ENCODE measurements at regions not wholly inside any gene's neighbourhood (a gene's known extent, or its start where the extent isn't known, plus 50 kb on each side); places are given as distances from the start of the nearest gene placed in this dataset.
"Not testable (repeated sequence)": the region's sequence is repeated elsewhere in the genome, so short reads cannot be mapped to it uniquely, and the experiment has no call there.

DNA sequence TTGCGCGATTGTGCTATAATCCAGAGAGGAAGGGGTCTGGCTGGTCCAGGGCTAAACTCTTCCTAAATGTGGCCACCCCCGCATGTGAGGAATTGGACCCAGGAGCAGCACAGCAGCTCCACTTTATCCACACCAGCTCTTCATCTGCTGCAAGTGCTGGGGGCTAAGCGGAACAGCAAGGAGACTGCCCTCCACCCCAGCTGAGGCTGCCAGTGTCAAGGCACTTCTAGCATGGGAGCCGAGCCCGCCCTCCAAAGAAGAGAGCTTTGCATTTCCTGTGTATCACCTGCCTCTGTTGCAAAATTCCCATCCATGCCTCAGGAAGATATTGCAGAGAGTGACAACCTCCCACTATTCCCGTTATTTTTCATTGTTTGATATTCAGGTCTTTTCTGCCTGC, 333.6 kb downstream of the ARRDC4 start:
- DNase-seq (ENCODE audit: low spot score in 2 of 2) (no peak), ATAC-seq (ENCODE audit: low read depth) (no peak)
- Mint-ChIP-seq H3K36me3 (no peaks in the 10 kb centered on the region), H3K9me3 (no peaks in the 10 kb centered on the region), H3K27me3 (peaks cover 5% of the 10 kb centered on the region), H3K4me3 (no peak overlapping the region), H3K27ac (no peak overlapping the region), H3K4me1 (no peaks in the 10 kb centered on the region)

DNA sequence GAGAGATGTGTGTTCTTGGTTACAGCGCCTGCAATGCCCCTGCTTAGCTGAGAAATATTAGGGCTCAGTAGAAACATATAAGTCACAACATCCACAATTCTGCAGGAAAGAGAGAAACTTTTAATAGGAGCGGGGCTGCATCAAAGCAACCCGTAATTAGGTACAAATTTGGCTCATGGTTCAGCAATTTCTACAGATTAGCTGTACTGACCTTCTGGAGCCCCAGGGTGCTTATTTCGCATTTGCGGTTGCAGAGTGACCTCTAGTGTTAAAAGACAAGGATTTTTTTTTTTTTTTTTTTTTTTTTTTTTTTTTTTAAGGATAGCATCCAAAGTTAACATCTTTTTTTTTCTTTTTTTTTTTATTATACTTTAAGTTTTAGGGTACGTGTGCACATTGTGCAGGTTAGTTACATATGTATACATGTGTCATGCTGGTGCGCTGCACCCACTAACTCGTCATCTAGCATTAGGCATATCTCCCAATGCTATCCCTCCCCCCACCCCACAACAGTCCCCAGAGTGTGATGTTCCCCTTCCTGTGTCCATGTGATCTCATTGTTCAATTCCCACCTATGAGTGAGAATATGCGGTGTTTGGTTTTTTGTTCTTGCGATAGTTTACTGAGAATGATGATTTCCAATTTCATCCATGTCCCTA, 334.7 kb downstream of the ARRDC4 start:
- not testable (repeated sequence) for DNase-seq (ENCODE audit: low spot score in 2 of 2); ATAC-seq (ENCODE audit: low read depth); H3K9me3 Mint-ChIP-seq; H3K27ac Mint-ChIP-seq; H3K36me3 Mint-ChIP-seq; H3K4me1 Mint-ChIP-seq; H3K4me3 Mint-ChIP-seq; H3K27me3 Mint-ChIP-seq

DNA sequence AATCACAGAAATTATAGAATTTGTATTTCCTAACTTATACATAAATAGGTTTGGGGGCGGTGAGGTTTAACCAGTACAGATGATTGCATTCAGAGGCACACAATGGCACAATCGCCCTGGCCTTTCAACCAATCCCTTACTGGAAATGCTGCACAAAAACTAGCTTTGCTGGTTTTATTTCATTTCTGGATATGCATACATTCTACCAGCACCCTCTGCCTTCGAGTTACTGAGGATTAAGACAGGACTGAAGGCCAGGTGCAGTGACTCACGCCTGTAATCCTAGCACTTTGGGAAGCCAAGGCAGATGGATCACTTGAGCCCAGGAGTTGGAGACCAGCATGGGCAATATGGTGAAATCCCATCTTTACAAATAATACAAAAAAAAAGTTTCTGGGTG, 336.1 kb downstream of the ARRDC4 start:
- no peaks in the 10 kb centered on the region for H3K4me1 Mint-ChIP-seq
- H3K27me3 Mint-ChIP-seq: peaks cover 7% of the 10 kb centered on the region
- no peak overlapping the region for H3K27ac Mint-ChIP-seq
- DNase-seq (ENCODE audit: low spot score in 2 of 2) (no peak), ATAC-seq (ENCODE audit: low read depth) (no peak)
- H3K9me3 Mint-ChIP-seq: no peaks in the 10 kb centered on the region
- no peak overlapping the region for H3K4me3 Mint-ChIP-seq
- H3K36me3 Mint-ChIP-seq: no peaks in the 10 kb centered on the region

DNA sequence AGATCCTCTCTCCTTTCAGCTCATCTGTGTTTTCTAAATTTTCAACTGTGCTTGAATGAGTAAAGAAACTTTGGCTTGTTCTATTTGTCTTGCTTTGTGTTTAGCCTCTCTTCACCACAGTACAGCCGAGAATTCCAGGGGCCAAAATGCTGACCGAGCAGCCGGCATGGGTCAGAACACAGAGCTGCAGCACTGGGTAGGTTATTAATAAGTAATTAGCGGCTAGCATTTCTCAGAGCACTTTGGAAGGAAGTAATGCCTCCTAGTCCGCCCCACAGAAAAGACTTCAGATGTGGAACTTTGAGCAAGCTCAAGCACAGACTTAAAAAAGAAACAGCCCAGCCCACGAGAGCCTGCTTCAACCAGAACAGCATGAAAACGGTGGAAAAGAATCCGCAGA, 343.9 kb downstream of the ARRDC4 start:
- Mint-ChIP-seq H3K27ac (no peak overlapping the region), H3K9me3 (no peaks in the 10 kb centered on the region), H3K4me1 (no peaks in the 10 kb centered on the region), H3K27me3 (peaks cover 3% of the 10 kb centered on the region), H3K4me3 (no peak overlapping the region), H3K36me3 (no peaks in the 10 kb centered on the region)
- DNase-seq (ENCODE audit: low spot score in 2 of 2) (no peak), ATAC-seq (ENCODE audit: low read depth) (no peak)

DNA sequence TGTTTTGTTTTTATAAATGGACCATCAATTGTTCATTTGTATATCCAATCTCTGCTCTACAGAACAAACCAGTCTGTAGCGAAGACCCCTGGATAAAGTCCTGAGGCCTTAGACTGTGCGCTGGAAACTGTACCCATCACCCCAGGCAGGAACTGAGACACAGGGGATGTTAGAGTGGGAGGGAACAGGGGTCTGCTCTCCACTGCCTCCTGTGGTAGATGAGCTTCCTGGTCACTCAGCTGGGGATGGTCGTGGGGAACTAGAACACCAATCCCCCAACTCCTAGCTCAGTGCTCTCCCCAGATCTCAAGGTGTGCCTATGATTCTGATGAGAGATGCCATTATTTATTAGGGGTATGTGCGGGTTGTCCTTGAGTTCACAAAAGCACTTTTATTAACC, 340.2 kb upstream of the IGF1R start:
- Mint-ChIP-seq H3K4me3 (no peak overlapping the region), H3K27ac (no peak overlapping the region), H3K27me3 (peaks cover 2% of the 10 kb centered on the region), H3K9me3 (peaks cover 5% of the 10 kb centered on the region), H3K4me1 (no peaks in the 10 kb centered on the region), H3K36me3 (no peaks in the 10 kb centered on the region)
- ATAC-seq (ENCODE audit: low read depth): no peak
- no peak for DNase-seq (ENCODE audit: low spot score in 2 of 2)

DNA sequence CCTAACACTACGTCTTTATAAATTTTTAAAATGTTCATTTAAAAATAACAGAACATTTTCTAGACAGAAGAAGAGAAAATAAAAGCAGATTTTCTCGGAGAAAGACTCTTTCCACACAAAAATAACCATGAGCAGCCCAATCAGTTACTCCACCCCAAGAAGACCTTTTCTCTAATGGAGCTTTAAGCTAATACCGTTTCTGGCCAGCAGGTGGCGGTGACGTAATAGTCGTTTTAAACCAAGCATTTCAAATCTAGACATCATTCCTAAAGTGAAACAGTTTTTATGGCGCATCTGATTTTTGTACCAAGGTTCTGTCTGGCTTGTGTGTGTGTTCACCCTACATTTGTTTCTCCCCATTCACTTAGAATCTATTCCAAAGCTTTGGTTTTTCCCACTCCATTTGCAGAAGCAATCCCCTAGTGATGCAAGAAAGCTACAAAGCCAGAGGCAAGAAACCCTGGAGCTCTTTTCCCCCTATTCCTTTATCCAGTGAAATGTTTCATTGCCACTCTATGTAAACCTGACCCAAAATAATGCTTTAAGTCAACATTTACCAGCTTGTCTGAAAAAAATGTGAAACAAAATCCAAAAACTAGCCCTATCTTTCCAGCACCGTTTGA, 336.7 kb upstream of the IGF1R start:
- H3K9me3 Mint-ChIP-seq: peaks cover 5% of the 10 kb centered on the region
- DNase-seq (ENCODE audit: low spot score in 2 of 2) (peak; percentile 47 to 57), ATAC-seq (ENCODE audit: low read depth) (no peak)
- H3K27me3 Mint-ChIP-seq: peaks cover 2% of the 10 kb centered on the region
- no peaks in the 10 kb centered on the region for H3K36me3 Mint-ChIP-seq
- no peaks in the 10 kb centered on the region for H3K4me1 Mint-ChIP-seq
- no peak overlapping the region for H3K4me3 Mint-ChIP-seq
- no peak overlapping the region for H3K27ac Mint-ChIP-seq

DNA sequence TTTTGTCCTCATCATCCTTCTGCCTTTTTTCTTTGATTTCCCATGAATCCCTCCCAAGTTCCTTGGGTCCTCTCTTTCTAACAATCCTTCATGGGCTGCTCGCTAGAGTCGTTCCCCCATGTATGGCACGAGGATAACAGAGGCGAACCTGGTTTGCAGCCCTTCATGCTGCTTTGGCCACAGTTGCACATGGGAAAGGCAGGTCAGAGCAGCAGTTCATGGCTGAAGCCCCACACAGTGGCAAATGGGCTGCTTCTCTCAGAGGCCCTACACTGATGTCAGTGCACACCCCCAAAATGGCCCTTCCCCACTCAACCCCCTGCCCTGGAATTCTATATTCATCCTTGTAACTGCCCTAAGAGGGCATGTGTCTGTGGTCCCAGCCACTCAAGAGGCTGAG, 335.4 kb upstream of the IGF1R start:
- no peaks in the 10 kb centered on the region for H3K4me1 Mint-ChIP-seq
- no peak overlapping the region for H3K27ac Mint-ChIP-seq
- no peak for DNase-seq (ENCODE audit: low spot score in 2 of 2)
- H3K9me3 Mint-ChIP-seq: peaks cover 7% of the 10 kb centered on the region
- no peak overlapping the region for H3K4me3 Mint-ChIP-seq
- no peaks in the 10 kb centered on the region for H3K36me3 Mint-ChIP-seq
- no peak for ATAC-seq (ENCODE audit: low read depth)
- H3K27me3 Mint-ChIP-seq: peaks cover 2% of the 10 kb centered on the region

DNA sequence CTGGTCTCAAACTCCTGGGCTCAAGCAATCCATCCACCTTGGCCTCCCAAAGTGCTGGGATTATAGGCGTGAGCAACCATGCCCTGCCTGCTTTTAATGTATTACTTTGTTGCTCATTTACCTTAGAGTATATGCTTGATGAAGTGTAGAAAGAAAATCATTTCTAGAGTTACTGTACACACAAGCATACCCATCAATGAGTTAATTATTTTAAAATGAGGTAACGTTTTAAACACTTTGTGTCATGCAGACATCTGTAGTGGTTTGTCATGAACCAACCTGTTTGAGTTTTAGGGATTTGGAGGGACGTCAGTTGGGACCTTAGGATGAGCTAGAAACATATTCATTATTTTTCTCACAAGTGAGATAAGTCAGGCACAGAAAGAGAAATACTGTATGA, 332.4 kb upstream of the IGF1R start:
- no peak for DNase-seq (ENCODE audit: low spot score in 2 of 2)
- Mint-ChIP-seq H3K36me3 (no peaks in the 10 kb centered on the region), H3K4me1 (no peaks in the 10 kb centered on the region), H3K9me3 (peaks cover 6% of the 10 kb centered on the region), H3K27me3 (peaks cover 2% of the 10 kb centered on the region), H3K27ac (no peak overlapping the region), H3K4me3 (no peak overlapping the region)
- no peak for ATAC-seq (ENCODE audit: low read depth)

DNA sequence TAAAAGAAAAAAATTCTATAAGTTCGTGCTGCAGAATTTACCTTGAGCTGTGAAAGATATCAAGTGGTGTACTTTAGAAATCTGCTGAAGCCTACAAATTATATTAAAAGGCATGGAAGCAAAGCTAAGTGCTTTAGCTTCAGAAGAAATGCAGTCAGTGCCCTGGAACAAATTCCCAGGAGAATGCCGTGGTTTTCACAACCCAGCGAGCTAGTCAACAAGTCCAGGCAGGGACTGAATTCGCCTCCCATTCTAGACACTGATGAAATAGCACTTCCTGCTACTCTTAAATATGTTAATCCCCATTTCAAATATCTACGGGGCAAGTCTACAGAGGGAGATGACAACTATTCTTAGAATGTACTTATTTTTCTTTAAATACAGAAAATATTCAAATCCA, 326.4 kb upstream of the IGF1R start:
- H3K36me3 Mint-ChIP-seq: no peaks in the 10 kb centered on the region
- ATAC-seq (ENCODE audit: low read depth) (no peak), DNase-seq (ENCODE audit: low spot score in 2 of 2) (no peak)
- no peaks in the 10 kb centered on the region for H3K4me1 Mint-ChIP-seq
- H3K27ac Mint-ChIP-seq: no peak overlapping the region
- peaks cover 8% of the 10 kb centered on the region for H3K9me3 Mint-ChIP-seq
- H3K4me3 Mint-ChIP-seq: no peak overlapping the region
- H3K27me3 Mint-ChIP-seq: no peaks in the 10 kb centered on the region

DNA sequence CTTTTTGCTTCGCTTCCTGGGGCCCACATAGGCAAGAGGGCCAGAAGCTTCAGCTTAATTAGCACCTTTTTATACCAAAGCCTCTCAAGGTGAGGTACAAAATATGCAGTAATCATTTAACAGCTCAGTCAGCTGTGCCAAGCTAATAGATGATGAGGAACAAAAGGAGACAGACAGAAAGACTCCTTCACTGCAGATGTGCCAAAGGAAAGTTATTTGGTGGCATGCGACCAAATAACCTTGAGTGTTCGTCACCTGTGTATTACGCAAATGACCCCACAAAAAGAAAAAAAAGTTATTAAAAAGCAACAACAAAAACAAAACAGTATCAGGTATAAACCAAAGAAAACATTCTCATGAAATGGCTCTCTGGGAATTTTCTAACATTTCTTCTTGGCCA, 325.8 kb upstream of the IGF1R start:
- Mint-ChIP-seq H3K4me3 (no peak overlapping the region), H3K27ac (no peak overlapping the region), H3K27me3 (no peaks in the 10 kb centered on the region), H3K4me1 (no peaks in the 10 kb centered on the region), H3K36me3 (no peaks in the 10 kb centered on the region), H3K9me3 (peaks cover 6% of the 10 kb centered on the region)
- ATAC-seq (ENCODE audit: low read depth) (no peak), DNase-seq (ENCODE audit: low spot score in 2 of 2) (no peak)

DNA sequence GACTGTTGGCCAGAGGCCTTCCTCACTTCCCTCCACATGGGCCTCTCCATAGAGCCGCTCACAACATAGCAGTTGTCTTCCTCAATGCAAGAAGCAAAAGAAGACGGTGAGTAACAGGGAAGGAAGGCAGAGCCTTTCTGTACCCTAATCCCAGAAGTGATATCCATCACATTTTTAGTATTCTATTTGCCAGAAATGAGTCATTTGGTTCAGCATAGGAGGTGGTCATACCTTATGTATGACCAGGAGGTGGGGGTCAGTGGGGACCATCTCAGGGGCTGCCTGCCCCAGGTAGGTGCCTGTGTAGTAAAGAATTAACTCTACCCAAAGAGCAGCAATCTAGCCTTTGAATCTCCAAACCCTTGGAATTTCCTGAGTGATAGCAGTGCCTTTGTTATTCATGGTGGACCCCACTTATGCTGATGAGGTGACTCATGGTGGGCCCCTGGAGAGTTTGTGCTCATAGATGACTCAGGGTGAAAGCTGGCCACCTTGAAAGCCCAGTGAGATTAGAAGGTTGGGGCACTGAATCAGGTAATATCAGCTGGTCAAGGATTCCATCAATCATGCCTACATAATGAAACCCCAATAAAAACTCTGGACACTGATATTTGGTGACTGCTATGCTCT, 323.9 kb upstream of the IGF1R start:
- H3K27ac Mint-ChIP-seq: no peak overlapping the region
- H3K9me3 Mint-ChIP-seq: peaks cover 3% of the 10 kb centered on the region
- H3K4me1 Mint-ChIP-seq: no peaks in the 10 kb centered on the region
- no peak overlapping the region for H3K4me3 Mint-ChIP-seq
- ATAC-seq (ENCODE audit: low read depth) (no peak), DNase-seq (ENCODE audit: low spot score in 2 of 2) (no peak)
- no peaks in the 10 kb centered on the region for H3K36me3 Mint-ChIP-seq
- no peaks in the 10 kb centered on the region for H3K27me3 Mint-ChIP-seq

DNA sequence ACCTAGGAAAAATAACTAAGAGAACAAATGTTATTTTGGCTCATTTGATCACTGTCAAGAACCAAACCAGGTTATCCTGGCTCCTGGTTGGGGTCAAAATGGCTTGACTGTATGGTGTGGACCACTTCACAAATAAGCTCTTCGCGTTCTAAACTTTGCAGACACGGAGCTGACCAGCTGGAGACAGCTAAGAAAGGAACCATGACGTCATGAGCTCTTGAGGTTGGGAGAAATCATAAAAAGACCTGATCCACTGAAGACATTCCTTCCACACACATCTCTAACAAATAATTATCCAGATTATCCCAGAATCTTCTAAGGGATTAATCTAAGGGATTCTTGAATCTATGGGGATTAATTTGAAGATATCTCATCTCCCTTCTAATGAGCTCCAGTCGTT, 321.5 kb upstream of the IGF1R start:
- Mint-ChIP-seq H3K27ac (no peak overlapping the region), H3K36me3 (no peaks in the 10 kb centered on the region), H3K27me3 (no peaks in the 10 kb centered on the region), H3K4me3 (no peak overlapping the region), H3K9me3 (no peaks in the 10 kb centered on the region), H3K4me1 (no peaks in the 10 kb centered on the region)
- ATAC-seq (ENCODE audit: low read depth) (no peak), DNase-seq (ENCODE audit: low spot score in 2 of 2) (no peak)

DNA sequence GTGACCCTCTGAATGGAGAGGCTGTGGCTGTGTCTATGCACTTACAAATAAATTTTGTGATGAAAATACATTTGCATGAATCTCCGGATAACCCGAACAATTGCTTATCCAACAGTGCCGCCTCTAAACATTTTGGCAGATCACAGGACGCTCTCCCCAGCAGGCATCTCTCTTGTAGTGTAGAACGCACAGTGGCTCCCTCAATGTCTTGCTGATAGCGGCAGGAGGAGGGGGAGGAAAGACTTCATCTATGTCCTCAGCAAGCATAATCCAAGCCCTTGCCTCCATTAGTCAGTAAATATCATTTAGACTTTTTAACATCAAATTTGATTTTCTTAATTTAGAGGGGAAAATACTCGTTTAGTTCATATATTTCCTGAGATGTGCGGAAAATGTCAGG, 318.1 kb upstream of the IGF1R start:
- no peaks in the 10 kb centered on the region for H3K36me3 Mint-ChIP-seq
- no peak overlapping the region for H3K27ac Mint-ChIP-seq

DNA sequence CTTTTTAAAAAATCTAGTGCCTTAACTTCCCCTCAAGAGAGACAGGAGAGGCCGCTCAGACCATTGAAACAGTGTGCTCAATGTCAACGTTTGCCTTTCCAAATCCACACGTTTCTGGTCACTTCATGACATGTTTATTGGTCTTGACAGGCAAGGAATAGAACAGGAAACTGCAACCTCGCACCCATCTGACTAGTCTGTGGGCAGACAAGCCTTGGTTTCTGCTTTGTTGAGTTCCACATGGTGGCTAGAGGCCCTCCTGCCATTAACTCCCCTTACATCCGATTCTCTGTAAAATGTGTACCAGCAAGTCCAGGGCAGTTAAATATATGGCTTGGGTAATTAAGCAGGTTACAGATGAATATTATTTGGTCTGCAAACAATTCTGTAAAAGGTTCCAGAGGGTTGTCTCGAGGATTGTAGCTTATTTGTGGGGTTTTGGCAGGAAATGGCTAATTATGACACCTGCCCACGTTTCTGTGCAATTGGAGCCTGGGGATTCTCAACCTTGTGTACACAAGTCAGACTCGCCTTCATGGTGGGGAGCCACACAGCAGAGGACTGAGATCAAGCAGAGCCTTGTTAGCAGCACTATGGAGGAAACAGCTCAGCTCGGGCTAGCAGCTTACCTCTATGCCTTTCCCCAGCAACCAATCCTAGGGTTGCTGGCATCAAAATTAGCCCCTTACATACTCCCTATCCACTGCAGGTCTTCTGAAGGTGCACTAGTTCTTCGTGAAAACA, 317.5 kb upstream of the IGF1R start:
- no peak for DNase-seq (ENCODE audit: low spot score in 2 of 2)
- H3K4me1 Mint-ChIP-seq: no peaks in the 10 kb centered on the region
- no peak overlapping the region for H3K4me3 Mint-ChIP-seq
- H3K36me3 Mint-ChIP-seq: no peaks in the 10 kb centered on the region
- H3K9me3 Mint-ChIP-seq: peaks cover 6% of the 10 kb centered on the region
- H3K27ac Mint-ChIP-seq: no peak overlapping the region
- no peaks in the 10 kb centered on the region for H3K27me3 Mint-ChIP-seq
- no peak for ATAC-seq (ENCODE audit: low read depth)

More for the DNA sequence above, 318.1 kb upstream of the IGF1R start:
- ATAC-seq (ENCODE audit: low read depth) (no peak), DNase-seq (ENCODE audit: low spot score in 2 of 2) (no peak)
- H3K4me3 Mint-ChIP-seq: no peak overlapping the region
- no peaks in the 10 kb centered on the region for H3K4me1 Mint-ChIP-seq
- no peaks in the 10 kb centered on the region for H3K27me3 Mint-ChIP-seq
- peaks cover 4% of the 10 kb centered on the region for H3K9me3 Mint-ChIP-seq

All from memory B cell (primary cell).